ENCODE measurements at regions not wholly inside any gene's neighbourhood (a gene's known extent, or its start where the extent isn't known, plus 50 kb on each side); places are given as distances from the start of the nearest gene placed in this dataset.
"Not testable (repeated sequence)": the region's sequence is repeated elsewhere in the genome, so short reads cannot be mapped to it uniquely, and the experiment has no call there.

GRCh38 chr15:39262995-39263772 is 317.7 kb upstream of the THBS1 start:
- DNase-seq: not testable (repeated sequence)

- DNase-seq: no peak
These were observed 315.6 kb upstream of the THBS1 start for GRCh38 chr15:39265261-39265660.

GRCh38 chr15:39266890-39267289 is 314.0 kb upstream of the THBS1 start:
- DNase-seq: no peak

GRCh38 chr15:39267685-39268084 is 313.2 kb upstream of the THBS1 start:
- DNase-seq: no peak

GRCh38 chr15:39269352-39269751 is 311.5 kb upstream of the THBS1 start:
- DNase-seq: no peak

- no peak for DNase-seq
These were observed 311.1 kb upstream of the THBS1 start for GRCh38 chr15:39269821-39270220.

- DNase-seq: no peak
These were observed 310.5 kb upstream of the THBS1 start for GRCh38 chr15:39270221-39270855.

- DNase-seq: no peak
These were observed 309.9 kb upstream of the THBS1 start for GRCh38 chr15:39270934-39271333.

- no peak for DNase-seq
These were observed 308.0 kb upstream of the THBS1 start for GRCh38 chr15:39272901-39273300.

- peak; percentile 73 for DNase-seq
These were observed 307.0 kb upstream of the THBS1 start for GRCh38 chr15:39273717-39274411.

- DNase-seq: no peak
These were observed 305.8 kb upstream of the THBS1 start for GRCh38 chr15:39275066-39275465.

- no peak for DNase-seq
These were observed 301.6 kb upstream of the THBS1 start for GRCh38 chr15:39279311-39279710.

- DNase-seq: no peak
These were observed 299.8 kb upstream of the THBS1 start for GRCh38 chr15:39281094-39281493.

- no peak for DNase-seq
These were observed 298.1 kb upstream of the THBS1 start for GRCh38 chr15:39282663-39283208.

- no peak for DNase-seq
These were observed 297.3 kb upstream of the THBS1 start for GRCh38 chr15:39283531-39283930.

- no peak for DNase-seq
These were observed 295.8 kb upstream of the THBS1 start for GRCh38 chr15:39285071-39285470.

GRCh38 chr15:39285663-39286062 is 295.2 kb upstream of the THBS1 start:
- DNase-seq: no peak

- DNase-seq: no peak
These were observed 294.2 kb upstream of the THBS1 start for GRCh38 chr15:39286706-39287105.

GRCh38 chr15:39287322-39288195 is 293.3 kb upstream of the THBS1 start:
- DNase-seq: peak; percentile 20

GRCh38 chr15:39290711-39291435 is 290.0 kb upstream of the THBS1 start:
- DNase-seq: no peak

- DNase-seq: no peak
These were observed 289.2 kb upstream of the THBS1 start for GRCh38 chr15:39291690-39292089.

GRCh38 chr15:39296955-39297354 is 283.9 kb upstream of the THBS1 start:
- no peak for DNase-seq
